ENCODE measurements at regions not wholly inside any gene's neighbourhood (a gene's known extent, or its start where the extent isn't known, plus 50 kb on each side); places are given as distances from the start of the nearest gene placed in this dataset.

DNA sequence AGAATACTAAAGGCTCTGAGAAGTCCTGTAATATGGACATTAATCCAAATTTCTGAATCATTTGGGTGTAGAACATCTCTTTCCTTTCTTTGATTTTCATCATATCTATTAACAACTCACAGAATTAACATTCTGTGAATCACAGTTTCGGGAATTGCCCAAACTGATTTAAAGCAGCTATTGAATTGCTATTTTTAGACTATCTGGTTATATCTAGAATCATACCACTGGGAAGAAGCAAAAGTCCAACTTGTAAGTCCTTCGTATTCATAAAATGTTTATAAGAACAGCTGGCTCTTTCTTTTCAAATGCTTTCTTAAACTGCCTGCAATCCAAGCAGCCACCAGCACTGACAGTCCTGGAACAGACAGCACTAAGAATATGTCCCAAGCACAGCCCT, 733.0 kb downstream of the NTRK3 start:
- no peak for TF ChIP-seq REST (IDR thresholded peaks at IDR 0.05; ENCODE audit: insufficient replicate concordance, low read depth)
- no peak for TF ChIP-seq CTCF (IDR thresholded peaks at IDR 0.05; ENCODE audit: insufficient read depth, low read length)
- no peak for TF ChIP-seq POLR2AphosphoS5 (IDR thresholded peaks at IDR 0.05; ENCODE audit: low read depth)

Data from HL-60 (cell line).